B cell (primary cell): ENCODE measurements at regions not wholly inside any gene's neighbourhood (a gene's known extent, or its start where the extent isn't known, plus 50 kb on each side); places are given as distances from the start of the nearest gene placed in this dataset.

Experiments
- ATAC-seq: fragments of 200-7000 bp; cut with Tn5 transposase; one replicate; pipeline ENCODE4 v1.10.0; 2021; ENCODE audit warnings: low read depth, mild to moderate bottlenecking, moderate number of reproducible peaks, moderate library complexity
- CTCF ChIA-PET: fragments of 350-600 bp; sonication (Branson Sonifier 250); formaldehyde crosslinking; loops from one replicate; lab custom pipeline; 2021; ENCODE audit warnings: antibody characterized with exemption, inconsistent platforms; lab: Charles Lee
- POLR2A ChIA-PET: fragments of 350-600 bp; sonication (Branson Sonifier 250); formaldehyde crosslinking; loops from one replicate; lab custom pipeline; 2021; ENCODE audit warnings: antibody characterized with exemption; lab: Charles Lee
- DNase-seq: peaks from one replicate; pipeline ENCODE4 v3.0.0; 2013
- H2AFZ ChIP-seq: 2 replicates; pipeline ENCODE4 v1.6.1; 2012; ENCODE audit warnings: mild to moderate bottlenecking, low read depth, low read length; ENCODE audit not compliant: insufficient read depth, poor library complexity, severe bottlenecking
- H3K27ac ChIP-seq, 2 donors: 1 replicate in 1 of 2; 2 replicates in 1 of 2; pipeline ENCODE4 v1.5.1; 2012 to 2013; ENCODE audit warnings: low read length in 2 of 2, mild to moderate bottlenecking in 2 of 2, moderate library complexity in 1 of 2
- H3K27me3 ChIP-seq, 4 experiments: fragments of 200-600 bp in 1 of 4; sonication (generic) in 1 of 4; replicated peaks in 1 of 4; 1 replicate in 2 of 4; 2 replicates in 2 of 4; pipeline versions ENCODE4 v1.6.1 to v1.7.0; 2013 to 2016; ENCODE audit warnings: low read length in 3 of 4, mild to moderate bottlenecking in 2 of 4, mixed read lengths in 1 of 4, moderate library complexity in 1 of 4; ENCODE audit not compliant: insufficient read depth in 4 of 4, control insufficient read depth in 3 of 4; ENCODE audit errors: control extremely low read depth in 1 of 4
- H3K36me3 ChIP-seq, 2 experiments: replicated peaks in 1 of 2; 1 replicate in 1 of 2; 2 replicates in 1 of 2; pipeline versions ENCODE4 v1.6.1 to v1.7.1; 2013; ENCODE audit warnings: low read length in 1 of 2; ENCODE audit not compliant: insufficient read depth in 2 of 2, control insufficient read depth in 1 of 2; ENCODE audit errors: control extremely low read depth in 1 of 2, extremely low read depth in 1 of 2
- H3K4me1 ChIP-seq, 2 donors: fragments of 200-600 bp in 1 of 2; sonication (generic) in 1 of 2; 1 replicate in 1 of 2; 2 replicates in 1 of 2; pipeline versions ENCODE4 v1.5.1 to v1.6.1; 2013 to 2017; ENCODE audit warnings: low read length in 2 of 2; ENCODE audit not compliant: control insufficient read depth in 2 of 2, insufficient read depth in 2 of 2
- H3K4me2 ChIP-seq: replicated peaks from 2 replicates; pipeline ENCODE3; 2012; ENCODE audit warnings: mild to moderate bottlenecking, low read depth, low read length; ENCODE audit not compliant: poor library complexity, severe bottlenecking
- H3K4me3 ChIP-seq, 5 experiments: fragments of 200-600 bp in 1 of 5; sonication (generic) in 1 of 5; 1 replicate in 3 of 5; 2 replicates in 2 of 5; pipeline versions ENCODE4 v1.5.1 to v1.7.0; 2011 to 2016; ENCODE audit warnings: low read length in 4 of 5, mild to moderate bottlenecking in 4 of 5, low read depth in 2 of 5, control low read depth in 1 of 5, moderate library complexity in 1 of 5; ENCODE audit not compliant: insufficient read depth in 1 of 5; ENCODE audit errors: control extremely low read depth in 1 of 5, extremely low read depth in 1 of 5
- H3K79me2 ChIP-seq: fragments of 200-600 bp; sonication (generic); one replicate; pipeline ENCODE4 v1.6.0; 2016; ENCODE audit warnings: low read length; ENCODE audit not compliant: control insufficient read depth, insufficient read depth
- H3K9ac ChIP-seq: fragments of 200-600 bp; sonication (generic); 2 replicates; pipeline ENCODE4 v1.6.1; 2017; ENCODE audit warnings: mild to moderate bottlenecking, low read length, moderate library complexity
- H3K9me3 ChIP-seq, 3 donors: one replicate each; pipeline versions ENCODE4 v1.6.1 to v1.7.1; 2013; ENCODE audit warnings: low read length in 2 of 3; ENCODE audit not compliant: control insufficient read depth in 2 of 3, insufficient read depth in 1 of 3; ENCODE audit errors: control extremely low read depth in 1 of 3
- H4K20me1 ChIP-seq: 2 replicates; pipeline ENCODE4 v1.6.0; 2012; ENCODE audit warnings: mild to moderate bottlenecking, low read length; ENCODE audit not compliant: insufficient read depth, control insufficient read depth, poor library complexity, severe bottlenecking
- H3K27ac Mint-ChIP-seq: one replicate; pipeline ENCODE4 v1.8.0; 2021; ENCODE audit warnings: mixed read lengths
- H3K27me3 Mint-ChIP-seq: one replicate; pipeline ENCODE4 v1.8.0; 2021; ENCODE audit warnings: mixed read lengths
- H3K4me1 Mint-ChIP-seq: one replicate; pipeline ENCODE4 v1.8.0; 2021; ENCODE audit warnings: mixed read lengths
- H3K4me3 Mint-ChIP-seq: one replicate; pipeline ENCODE4 v1.8.0; 2021; ENCODE audit warnings: mixed read lengths
- H3K9me3 Mint-ChIP-seq: one replicate; pipeline ENCODE4 v1.8.0; 2022; ENCODE audit warnings: mixed read lengths; ENCODE audit not compliant: insufficient read depth
- EZH2 ChIP-seq: IDR thresholded peaks from 2 replicates; pipeline ENCODE4 v1.6.1; 2012; ENCODE audit warnings: borderline replicate concordance, low read depth, mild to moderate bottlenecking, moderate library complexity, low read length; ENCODE audit not compliant: insufficient read depth, poor library complexity, severe bottlenecking
- WGBS: methylation state at CpG from one replicate; pipeline ENCODE4 v1.1.5; 2013; ENCODE audit warnings: missing lambda C conversion rate; ENCODE audit not compliant: insufficient coverage; 5-methylcytosine and 5-hydroxymethylcytosine counted together
- intact Hi-C: fragments of 100-400 bp; cut with micrococcal nuclease; formaldehyde crosslinking; loops from one replicate; pipeline ENCODE4 v1.10.0; 2022
- TF ChIP-seq, protein P1 (sequence below): fragments of 200-600 bp; IDR thresholded peaks from one replicate; pipeline ENCODE4 v1.8.0; 2022; ENCODE audit warnings: antibody characterized with exemption, mild to moderate bottlenecking

DNA sequence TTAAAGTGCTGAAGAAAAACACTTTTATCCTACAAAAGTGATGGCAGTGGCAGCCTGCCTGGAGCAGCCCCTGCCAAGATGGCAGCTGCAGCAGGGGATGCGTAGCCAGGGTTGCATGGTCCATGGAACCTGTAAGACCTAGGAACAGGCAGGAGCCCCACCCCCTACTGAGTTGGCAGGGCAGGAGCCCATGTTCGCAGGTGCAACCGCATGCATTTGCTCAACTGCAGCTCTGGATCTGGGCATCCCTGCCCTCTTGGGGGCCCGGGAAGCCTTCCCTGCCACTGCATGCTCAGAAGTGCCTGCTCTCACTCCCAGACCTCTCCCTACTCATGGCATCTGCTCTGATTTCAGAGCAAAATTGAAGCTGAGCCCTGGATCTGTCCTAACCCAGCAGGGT, 779.6 kb downstream of the CDH18 start:
- H3K4me3 ChIP-seq: no peak overlapping the region
- WGBS: 88% methylated on average over 4 of the region's 4 CpGs
- H4K20me1 ChIP-seq: no peaks in the 10 kb centered on the region
- H3K79me2 ChIP-seq: no peaks in the 10 kb centered on the region
- H3K27me3 Mint-ChIP-seq: no peaks in the 10 kb centered on the region
- CTCF ChIA-PET: no interaction called here
- H3K9ac ChIP-seq: no peak overlapping the region
- no peaks in the 10 kb centered on the region for H3K4me1 Mint-ChIP-seq
- H2AFZ ChIP-seq: no peak overlapping the region
- no peak overlapping the region for H3K4me2 ChIP-seq
- peaks cover 0 to 14% (median 0%) of the 10 kb centered on the region in 3 donors for H3K9me3 ChIP-seq
- no peaks in the 10 kb centered on the region for H3K4me1 ChIP-seq
- no peak overlapping the region for H3K27ac Mint-ChIP-seq
- H3K4me3 Mint-ChIP-seq: no peak overlapping the region
- POLR2A ChIA-PET: no interaction called here
- ATAC-seq (no peak), DNase-seq (no peak)
- H3K36me3 ChIP-seq: no peaks in the 10 kb centered on the region
- no peaks in the 10 kb centered on the region for H3K27me3 ChIP-seq
- H3K9me3 Mint-ChIP-seq: peaks cover 4% of the 10 kb centered on the region
- no peak overlapping the region for H3K27ac ChIP-seq
- TF ChIP-seq EZH2: no peak
- TF ChIP-seq, protein P1, sequence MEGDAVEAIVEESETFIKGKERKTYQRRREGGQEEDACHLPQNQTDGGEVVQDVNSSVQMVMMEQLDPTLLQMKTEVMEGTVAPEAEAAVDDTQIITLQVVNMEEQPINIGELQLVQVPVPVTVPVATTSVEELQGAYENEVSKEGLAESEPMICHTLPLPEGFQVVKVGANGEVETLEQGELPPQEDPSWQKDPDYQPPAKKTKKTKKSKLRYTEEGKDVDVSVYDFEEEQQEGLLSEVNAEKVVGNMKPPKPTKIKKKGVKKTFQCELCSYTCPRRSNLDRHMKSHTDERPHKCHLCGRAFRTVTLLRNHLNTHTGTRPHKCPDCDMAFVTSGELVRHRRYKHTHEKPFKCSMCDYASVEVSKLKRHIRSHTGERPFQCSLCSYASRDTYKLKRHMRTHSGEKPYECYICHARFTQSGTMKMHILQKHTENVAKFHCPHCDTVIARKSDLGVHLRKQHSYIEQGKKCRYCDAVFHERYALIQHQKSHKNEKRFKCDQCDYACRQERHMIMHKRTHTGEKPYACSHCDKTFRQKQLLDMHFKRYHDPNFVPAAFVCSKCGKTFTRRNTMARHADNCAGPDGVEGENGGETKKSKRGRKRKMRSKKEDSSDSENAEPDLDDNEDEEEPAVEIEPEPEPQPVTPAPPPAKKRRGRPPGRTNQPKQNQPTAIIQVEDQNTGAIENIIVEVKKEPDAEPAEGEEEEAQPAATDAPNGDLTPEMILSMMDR: no peak
- intact Hi-C loops: no loop called here

DNA sequence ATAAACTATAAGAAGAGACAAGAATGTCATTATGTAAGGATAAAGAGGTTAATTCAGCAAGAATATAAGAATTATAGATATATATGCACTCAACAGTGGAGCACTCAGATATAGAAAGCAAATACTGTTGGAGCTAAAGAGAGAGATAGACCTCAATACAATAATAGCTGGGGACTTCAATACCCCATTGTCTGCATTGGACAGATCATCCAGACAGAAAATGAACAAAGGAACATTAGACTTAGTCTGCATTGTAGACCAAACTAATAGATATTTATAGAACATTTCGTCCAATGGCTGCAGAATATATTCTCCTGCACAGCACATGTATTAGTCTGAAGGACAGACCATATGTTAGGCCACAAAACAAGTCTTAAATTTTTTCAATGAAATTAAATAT, 777.1 kb downstream of the CDH18 start:
- intact Hi-C loops: no loop called here
- no peak overlapping the region for H3K4me2 ChIP-seq
- H3K27me3 Mint-ChIP-seq: no peaks in the 10 kb centered on the region
- POLR2A ChIA-PET: no interaction called here
- peaks cover 4% of the 10 kb centered on the region for H3K9me3 Mint-ChIP-seq
- no peak overlapping the region for H2AFZ ChIP-seq
- no CpG with 5 or more reads among the region's 1 CpG for WGBS
- no peaks in the 10 kb centered on the region for H3K36me3 ChIP-seq
- H3K27me3 ChIP-seq: no peaks in the 10 kb centered on the region
- CTCF ChIA-PET: no interaction called here
- H4K20me1 ChIP-seq: no peaks in the 10 kb centered on the region
- no peaks in the 10 kb centered on the region for H3K79me2 ChIP-seq
- ATAC-seq (no peak), DNase-seq (no peak)
- H3K27ac ChIP-seq: no peak overlapping the region
- H3K4me3 ChIP-seq: no peak overlapping the region
- H3K9ac ChIP-seq: no peak overlapping the region
- H3K9me3 ChIP-seq: peaks cover 0 to 14% (median 0%) of the 10 kb centered on the region in 3 donors
- no peaks in the 10 kb centered on the region for H3K4me1 ChIP-seq
- H3K4me3 Mint-ChIP-seq: no peak overlapping the region
- TF ChIP-seq EZH2: no peak
- TF ChIP-seq, protein P1: no peak
- no peaks in the 10 kb centered on the region for H3K4me1 Mint-ChIP-seq
- no peak overlapping the region for H3K27ac Mint-ChIP-seq
